ENCODE measurements at regions not wholly inside any gene's neighbourhood (a gene's known extent, or its start where the extent isn't known, plus 50 kb on each side); places are given as distances from the start of the nearest gene placed in this dataset.

- Histone ChIP-seq H3K4me2 (ENCODE audit: insufficient read depth in 1 of 2, low read depth in 2 of 2, low read length in 2 of 2) (no peak overlapping the region), H3K79me1 (ENCODE audit: low read depth, low read length) (no peaks in the 10 kb centered on the region), H3K4me3 (ENCODE audit: extremely low read depth in 1 of 4, insufficient read depth in 2 of 4, low read depth in 3 of 4, low read length in 4 of 4) (no peak overlapping the region), H2BK20ac (ENCODE audit: low read length) (no peak overlapping the region), H3K56ac (replicated peaks; ENCODE audit: insufficient read length, low read depth, low read length) (no peak overlapping the region), H2AK5ac (ENCODE audit: low read depth, low read length) (no peak overlapping the region), H3K9me3 (ENCODE audit: insufficient read depth in 2 of 2, low read depth in 1 of 2, low read length in 1 of 2) (no peaks in the 10 kb centered on the region), H3K23me2 (ENCODE audit: low read depth, low read length) (no peaks in the 10 kb centered on the region), H3K23ac (ENCODE audit: insufficient read length) (no peak overlapping the region), H2BK5ac (ENCODE audit: low read depth, low read length) (no peak overlapping the region), H3K27me3 (replicated peaks in 1 of 4; ENCODE audit: control insufficient read depth in 3 of 4, extremely low read depth in 1 of 4, insufficient read depth in 3 of 4, low read length in 3 of 4) (no peaks in the 10 kb centered on the region), H4K5ac (ENCODE audit: insufficient read length, low read depth, low read length) (no peak overlapping the region), H4K20me1 (replicated peaks in 1 of 2; ENCODE audit: control insufficient read depth in 1 of 2, insufficient read depth in 2 of 2, low read length in 2 of 2) (no peaks in the 10 kb centered on the region), H3K4me1 (replicated peaks in 1 of 4; ENCODE audit: control insufficient read depth in 3 of 4, insufficient read depth in 4 of 4, low read length in 3 of 4) (peaks cover 0 to 17% (median 15%) of the 10 kb centered on the region in 4 experiments; a peak in 6 of 7 replicates), H3K9ac (replicated peaks in 1 of 4; ENCODE audit: extremely low read depth in 1 of 4, low read depth in 3 of 4, low read length in 3 of 4) (no peak overlapping the region), H2BK12ac (ENCODE audit: low read depth, low read length) (no peak overlapping the region), H3K4ac (replicated peaks; ENCODE audit: insufficient read length, low read depth, low read length) (no peak overlapping the region), H3K36me3 (ENCODE audit: control insufficient read depth in 2 of 4, insufficient read depth in 4 of 4, low read length in 3 of 4) (no peaks in the 10 kb centered on the region), H2BK15ac (ENCODE audit: low read length) (no peak overlapping the region), H2BK120ac (replicated peaks; ENCODE audit: low read depth, low read length) (no peak overlapping the region), H3K18ac (ENCODE audit: extremely low read depth, low read length) (no peak overlapping the region), H4K8ac (ENCODE audit: extremely low read depth, insufficient read depth, low read length) (no peak overlapping the region), H4K91ac (replicated peaks; ENCODE audit: insufficient read length, low read length) (no peak overlapping the region), H3K27ac (ENCODE audit: low read depth, low read length) (no peak overlapping the region), H2AFZ (ENCODE audit: low read length) (no peak overlapping the region), H3K79me2 (ENCODE audit: control insufficient read depth in 1 of 2, insufficient read depth in 2 of 2, low read length in 2 of 2) (no peaks in the 10 kb centered on the region), H3K14ac (ENCODE audit: insufficient read length) (no peak overlapping the region)
- 94% methylated on average over 1 of the region's 1 CpG; no CpG with 5 or more reads in 1 of the 2 experiments for WGBS, 2 experiments (ENCODE audit: extremely low coverage in 1 of 2, insufficient coverage in 1 of 2, insufficient read length in 1 of 2, insufficient replicate concordance in 2 of 2, low coverage in 1 of 2, low lambda C conversion rate in 2 of 2, missing lambda C conversion rate in 1 of 2)
- no peak for FAIRE-seq
- POLR2A ChIA-PET (ENCODE audit: partially characterized antibody), result no interaction called here
- DNase-seq (ENCODE audit: low read depth in 1 of 2, low spot score in 2 of 2), result no peak
- CTCF ChIA-PET (ENCODE audit: partially characterized antibody), result interaction anchor here (0.7 to 1.5 kb wide), 3 partner anchors 16 to 378 kb away, joined by 3 read pairs; no protein-coding TSS in a partner anchor
- TF ChIP-seq SIN3A (conservative IDR thresholded peaks at IDR 0.05 in 1 of 2, IDR thresholded peaks at IDR 0.05 in 1 of 2; ENCODE audit: low read depth in 1 of 2, low read length in 2 of 2), result no peak
- TF ChIP-seq SAP30 (IDR thresholded peaks at IDR 0.05; ENCODE audit: insufficient read depth, insufficient replicate concordance, low read length), result no peak
- no peak for TF ChIP-seq KDM1A (IDR thresholded peaks at IDR 0.05; ENCODE audit: borderline replicate concordance, low read length)
- no peak for TF ChIP-seq NANOG (IDR thresholded peaks at IDR 0.05; ENCODE audit: insufficient read depth, low read depth, low read length, poor library complexity, severe bottlenecking)
- TF ChIP-seq TCF12 (IDR thresholded peaks at IDR 0.05; ENCODE audit: low read depth, low read length), result no peak
- no peak for TF ChIP-seq GTF2F1 (IDR thresholded peaks at IDR 0.05; ENCODE audit: borderline replicate concordance, low read depth, low read length)
- no peak for TF ChIP-seq RFX5 (IDR thresholded peaks at IDR 0.05; ENCODE audit: borderline replicate concordance, low read depth, low read length)
- no peak for TF ChIP-seq CBX8 (IDR thresholded peaks at IDR 0.05; ENCODE audit: borderline replicate concordance, low read depth, low read length)
- TF ChIP-seq SIX5 (IDR thresholded peaks at IDR 0.05; ENCODE audit: low read depth, low read length), result no peak
- TF ChIP-seq EP300 (IDR thresholded peaks at IDR 0.05; ENCODE audit: borderline replicate concordance in 1 of 2, low read depth in 2 of 2, low read length in 2 of 2), result no peak
- no peak for TF ChIP-seq FOSL1 (IDR thresholded peaks at IDR 0.05; ENCODE audit: insufficient read depth, low read depth, low read length)
- no peak for TF ChIP-seq CBX5 (IDR thresholded peaks at IDR 0.05; ENCODE audit: low read depth, low read length)
- TF ChIP-seq GABPA (IDR thresholded peaks at IDR 0.05; ENCODE audit: borderline replicate concordance, insufficient read depth, low read length), result no peak
- no peak for TF ChIP-seq POLR2AphosphoS5 (IDR thresholded peaks at IDR 0.05; ENCODE audit: low read depth, low read length)
- no peak for TF ChIP-seq MAFK (IDR thresholded peaks at IDR 0.05; ENCODE audit: low read depth, low read length)
Observed at GRCh38 chr15:95041297-95041696, 809.9 kb downstream of the MCTP2 start.

All from H1 (cell line).